ENCODE measurements at regions not wholly inside any gene's neighbourhood (a gene's known extent, or its start where the extent isn't known, plus 50 kb on each side); places are given as distances from the start of the nearest gene placed in this dataset.

DNA sequence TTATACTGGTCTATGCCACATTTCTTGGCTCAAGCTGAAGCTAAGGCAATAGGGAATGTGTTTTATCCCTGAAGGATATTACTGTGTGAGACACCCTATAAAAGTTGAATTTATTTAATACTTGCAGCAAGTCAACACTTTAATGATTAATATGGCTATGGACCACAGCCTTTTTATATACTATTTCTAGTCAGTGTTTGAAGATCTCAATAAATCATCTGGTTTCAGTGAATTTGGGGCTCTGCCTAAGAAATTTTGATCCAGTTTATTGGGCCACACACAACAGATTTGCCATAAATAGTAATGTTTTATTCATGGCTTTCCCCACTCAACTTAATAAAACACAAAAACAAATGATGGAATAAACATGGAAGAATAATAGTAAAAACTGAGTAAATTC lies 698.3 kb downstream of the ADGRL2 start:
- Histone ChIP-seq H2AFZ (ENCODE audit: low read length, unreplicated experiment) (no peak overlapping the region), H3K27me3 (ENCODE audit: insufficient read depth, low read length) (no peaks in the 10 kb centered on the region), H3K4me3 (ENCODE audit: low read depth, low read length) (no peak overlapping the region), H3K4me1 (ENCODE audit: control insufficient read depth, insufficient read depth, low read length, unreplicated experiment) (no peaks in the 10 kb centered on the region), H3K79me2 (ENCODE audit: control insufficient read depth, insufficient read depth, low read length, unreplicated experiment) (no peaks in the 10 kb centered on the region), H3K27ac (ENCODE audit: low read depth, low read length) (no peak overlapping the region), H3K36me3 (ENCODE audit: insufficient read depth, low read length) (no peaks in the 10 kb centered on the region)

- Histone ChIP-seq H3K4me1 (ENCODE audit: control insufficient read depth, insufficient read depth, low read length, unreplicated experiment) (no peaks in the 10 kb centered on the region), H3K27me3 (ENCODE audit: insufficient read depth, low read length) (no peaks in the 10 kb centered on the region), H2AFZ (ENCODE audit: low read length, unreplicated experiment) (no peak overlapping the region), H3K4me3 (ENCODE audit: low read depth, low read length) (no peak overlapping the region), H3K36me3 (ENCODE audit: insufficient read depth, low read length) (no peaks in the 10 kb centered on the region), H3K79me2 (ENCODE audit: control insufficient read depth, insufficient read depth, low read length, unreplicated experiment) (no peaks in the 10 kb centered on the region), H3K27ac (ENCODE audit: low read depth, low read length) (no peak overlapping the region)
These were observed 693.4 kb downstream of the ADGRL2 start for GRCh38 chr1:82494117-82494516.

- H2AFZ ChIP-seq (ENCODE audit: low read length, unreplicated experiment) = no peak overlapping the region
These were observed 691.4 kb downstream of the ADGRL2 start for GRCh38 chr1:82492159-82492558.

DNA sequence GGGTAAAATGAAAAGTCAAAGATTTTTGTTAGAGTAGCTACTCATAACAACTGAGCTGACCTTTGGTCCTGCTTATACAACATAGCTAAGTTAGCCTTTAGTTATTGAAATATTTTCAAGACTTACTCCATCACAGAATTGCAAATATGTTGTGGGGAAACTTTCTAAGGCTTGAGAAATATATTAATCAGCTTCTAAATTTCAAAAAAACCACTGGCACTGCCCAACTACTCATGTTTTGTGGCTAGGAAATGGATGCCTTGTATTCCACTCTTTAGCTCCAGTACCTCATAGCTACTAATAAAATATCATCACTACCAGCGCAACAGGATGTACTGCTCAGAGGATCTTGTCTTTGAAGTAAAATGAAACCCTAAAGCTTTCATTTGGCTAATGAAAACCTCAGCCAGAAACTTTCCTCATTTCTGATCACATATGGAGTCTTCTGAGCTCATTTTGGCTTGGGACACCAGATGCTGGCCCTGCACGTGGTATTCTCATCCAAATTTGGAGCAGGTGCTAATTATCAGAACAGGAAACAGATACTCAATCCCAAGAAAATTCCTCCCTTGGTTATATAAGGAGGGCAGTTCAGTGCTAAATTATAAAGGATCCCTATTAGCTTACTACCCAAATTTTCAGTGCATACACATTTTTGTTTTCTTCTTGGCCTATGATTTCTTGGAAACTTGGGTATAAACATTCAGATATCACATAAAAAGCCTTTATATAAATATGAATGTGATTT lies 690.7 kb downstream of the ADGRL2 start:
- Histone ChIP-seq H3K4me1 (ENCODE audit: control insufficient read depth, insufficient read depth, low read length, unreplicated experiment) (peaks cover 6% of the 10 kb centered on the region), H3K4me3 (ENCODE audit: low read depth, low read length) (no peak overlapping the region), H3K27me3 (ENCODE audit: insufficient read depth, low read length) (no peaks in the 10 kb centered on the region), H3K27ac (ENCODE audit: low read depth, low read length) (no peak overlapping the region), H3K79me2 (ENCODE audit: control insufficient read depth, insufficient read depth, low read length, unreplicated experiment) (no peaks in the 10 kb centered on the region), H2AFZ (ENCODE audit: low read length, unreplicated experiment) (no peak overlapping the region), H3K36me3 (ENCODE audit: insufficient read depth, low read length) (no peaks in the 10 kb centered on the region)

More at GRCh38 chr1:82492159-82492558, 691.4 kb downstream of the ADGRL2 start:
- H3K27me3 ChIP-seq (ENCODE audit: insufficient read depth, low read length) = no peaks in the 10 kb centered on the region
- H3K36me3 ChIP-seq (ENCODE audit: insufficient read depth, low read length) = no peaks in the 10 kb centered on the region
- H3K4me3 ChIP-seq (ENCODE audit: low read depth, low read length) = no peak overlapping the region
- no peak overlapping the region for H3K27ac ChIP-seq (ENCODE audit: low read depth, low read length)
- H3K79me2 ChIP-seq (ENCODE audit: control insufficient read depth, insufficient read depth, low read length, unreplicated experiment) = no peaks in the 10 kb centered on the region
- H3K4me1 ChIP-seq (ENCODE audit: control insufficient read depth, insufficient read depth, low read length, unreplicated experiment) = peaks cover 2% of the 10 kb centered on the region

DNA sequence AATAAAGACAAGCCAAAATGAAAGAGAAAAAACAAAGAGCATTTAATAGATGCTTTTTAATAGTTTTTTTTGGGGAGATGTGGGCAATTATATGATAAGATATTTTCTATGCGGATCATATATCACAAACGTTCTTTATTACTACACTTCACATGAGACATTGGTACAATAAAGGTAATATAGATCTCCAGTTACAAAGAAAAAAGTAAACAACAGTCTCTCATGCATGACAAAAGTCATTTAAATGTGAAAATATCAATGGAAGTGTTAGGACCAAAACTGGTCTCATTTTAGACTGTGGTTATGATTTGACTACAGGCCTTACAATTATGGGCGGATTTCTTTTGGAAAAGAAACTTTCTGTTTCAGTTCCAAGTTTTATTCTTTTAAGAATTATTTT lies 687.0 kb downstream of the ADGRL2 start:
- peaks cover 20% of the 10 kb centered on the region for H3K4me1 ChIP-seq (ENCODE audit: control insufficient read depth, insufficient read depth, low read length, unreplicated experiment)
- H2AFZ ChIP-seq (ENCODE audit: low read length, unreplicated experiment) = no peak overlapping the region
- H3K79me2 ChIP-seq (ENCODE audit: control insufficient read depth, insufficient read depth, low read length, unreplicated experiment) = no peaks in the 10 kb centered on the region

DNA sequence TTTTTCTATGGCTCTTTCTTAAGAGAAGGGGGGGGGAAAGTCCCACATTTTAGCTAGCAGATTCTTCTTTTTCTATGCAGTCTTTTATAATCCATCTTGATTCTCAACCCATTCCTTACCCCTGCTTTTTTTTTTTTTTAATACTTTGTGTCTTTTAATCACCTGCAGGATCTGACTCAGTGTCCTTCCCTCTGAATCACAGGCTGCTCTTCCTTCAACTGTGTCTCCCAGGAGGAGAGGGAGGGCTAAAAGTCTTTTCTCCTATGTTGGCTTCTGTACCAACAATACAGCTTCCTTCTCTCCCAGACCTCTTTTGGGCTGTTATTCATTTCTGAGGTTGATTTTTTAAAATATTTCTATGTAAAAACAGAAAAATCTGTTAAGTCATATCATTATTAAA lies 686.2 kb downstream of the ADGRL2 start:
- Histone ChIP-seq H3K27ac (ENCODE audit: low read depth, low read length) (no peak overlapping the region), H3K79me2 (ENCODE audit: control insufficient read depth, insufficient read depth, low read length, unreplicated experiment) (no peaks in the 10 kb centered on the region), H2AFZ (ENCODE audit: low read length, unreplicated experiment) (no peak overlapping the region), H3K4me3 (ENCODE audit: low read depth, low read length) (no peak overlapping the region), H3K36me3 (ENCODE audit: insufficient read depth, low read length) (no peaks in the 10 kb centered on the region), H3K4me1 (ENCODE audit: control insufficient read depth, insufficient read depth, low read length, unreplicated experiment) (peaks cover 20% of the 10 kb centered on the region), H3K27me3 (ENCODE audit: insufficient read depth, low read length) (no peaks in the 10 kb centered on the region)

More for the DNA sequence above, 687.0 kb downstream of the ADGRL2 start:
- no peak overlapping the region for H3K27ac ChIP-seq (ENCODE audit: low read depth, low read length)
- no peaks in the 10 kb centered on the region for H3K27me3 ChIP-seq (ENCODE audit: insufficient read depth, low read length)
- H3K36me3 ChIP-seq (ENCODE audit: insufficient read depth, low read length) = no peaks in the 10 kb centered on the region
- H3K4me3 ChIP-seq (ENCODE audit: low read depth, low read length) = no peak overlapping the region

- Histone ChIP-seq H3K27me3 (ENCODE audit: insufficient read depth, low read length) (no peaks in the 10 kb centered on the region), H3K4me1 (ENCODE audit: control insufficient read depth, insufficient read depth, low read length, unreplicated experiment) (peaks cover 20% of the 10 kb centered on the region), H3K79me2 (ENCODE audit: control insufficient read depth, insufficient read depth, low read length, unreplicated experiment) (no peaks in the 10 kb centered on the region), H3K36me3 (ENCODE audit: insufficient read depth, low read length) (no peaks in the 10 kb centered on the region), H2AFZ (ENCODE audit: low read length, unreplicated experiment) (no peak overlapping the region), H3K27ac (ENCODE audit: low read depth, low read length) (no peak overlapping the region), H3K4me3 (ENCODE audit: low read depth, low read length) (no peak overlapping the region)
These were observed 685.7 kb downstream of the ADGRL2 start for GRCh38 chr1:82486468-82486867.

- no peak overlapping the region for H3K4me3 ChIP-seq (ENCODE audit: low read depth, low read length)
- no peak overlapping the region for H3K27ac ChIP-seq (ENCODE audit: low read depth, low read length)
- no peaks in the 10 kb centered on the region for H3K79me2 ChIP-seq (ENCODE audit: control insufficient read depth, insufficient read depth, low read length, unreplicated experiment)
- no peak overlapping the region for H2AFZ ChIP-seq (ENCODE audit: low read length, unreplicated experiment)
- H3K27me3 ChIP-seq (ENCODE audit: insufficient read depth, low read length) = no peaks in the 10 kb centered on the region
- H3K4me1 ChIP-seq (ENCODE audit: control insufficient read depth, insufficient read depth, low read length, unreplicated experiment) = peaks cover 20% of the 10 kb centered on the region
- H3K36me3 ChIP-seq (ENCODE audit: insufficient read depth, low read length) = no peaks in the 10 kb centered on the region
These were observed 685.0 kb downstream of the ADGRL2 start for GRCh38 chr1:82485591-82486369.

DNA sequence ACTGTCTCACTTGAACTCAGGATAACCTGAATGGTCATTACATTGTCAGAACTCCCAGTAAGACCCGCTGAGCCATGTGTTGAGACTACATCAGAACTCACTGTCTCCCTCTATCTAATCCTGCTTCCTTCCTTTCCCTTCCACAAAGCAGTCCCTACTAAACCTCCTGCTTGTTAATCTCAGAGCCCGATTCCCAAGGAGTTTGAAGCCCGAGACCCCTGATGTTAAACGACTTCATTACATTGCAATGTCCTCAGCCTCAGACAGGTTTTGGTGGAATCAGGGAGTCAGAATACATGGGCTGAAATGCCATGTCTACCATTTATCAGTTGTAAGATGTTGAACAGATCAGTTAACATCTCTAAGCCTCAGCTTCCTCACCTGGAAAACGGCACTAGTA lies 682.4 kb downstream of the ADGRL2 start:
- H2AFZ ChIP-seq (ENCODE audit: low read length, unreplicated experiment) = no peak overlapping the region
- H3K79me2 ChIP-seq (ENCODE audit: control insufficient read depth, insufficient read depth, low read length, unreplicated experiment) = no peaks in the 10 kb centered on the region
- peaks cover 20% of the 10 kb centered on the region for H3K4me1 ChIP-seq (ENCODE audit: control insufficient read depth, insufficient read depth, low read length, unreplicated experiment)
- H3K27ac ChIP-seq (ENCODE audit: low read depth, low read length) = no peak overlapping the region
- H3K27me3 ChIP-seq (ENCODE audit: insufficient read depth, low read length) = no peaks in the 10 kb centered on the region
- H3K36me3 ChIP-seq (ENCODE audit: insufficient read depth, low read length) = no peaks in the 10 kb centered on the region
- H3K4me3 ChIP-seq (ENCODE audit: low read depth, low read length) = no peak overlapping the region

DNA sequence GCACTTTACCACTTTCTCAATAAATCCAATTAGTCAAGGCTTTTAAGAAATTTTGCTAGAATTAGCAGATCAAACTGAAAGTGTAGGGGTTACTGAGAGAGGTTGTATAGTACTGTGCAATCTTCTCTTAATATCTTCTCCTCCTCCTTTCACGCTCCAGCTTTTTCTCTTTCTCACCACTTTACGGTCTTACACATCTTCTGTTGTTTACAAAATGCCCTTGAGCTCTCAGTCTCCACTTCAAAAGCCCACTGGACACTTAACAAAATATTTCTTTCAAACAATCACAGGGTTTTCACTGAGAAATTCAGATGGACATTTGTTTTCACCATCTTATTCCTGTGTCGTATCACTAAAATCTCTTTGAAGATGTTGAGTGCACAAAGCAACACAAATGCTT lies 678.2 kb downstream of the ADGRL2 start:
- no peak overlapping the region for H3K27ac ChIP-seq (ENCODE audit: low read depth, low read length)
- H3K4me1 ChIP-seq (ENCODE audit: control insufficient read depth, insufficient read depth, low read length, unreplicated experiment) = no peaks in the 10 kb centered on the region
- H3K27me3 ChIP-seq (ENCODE audit: insufficient read depth, low read length) = no peaks in the 10 kb centered on the region
- H3K36me3 ChIP-seq (ENCODE audit: insufficient read depth, low read length) = no peaks in the 10 kb centered on the region
- no peak overlapping the region for H3K4me3 ChIP-seq (ENCODE audit: low read depth, low read length)
- H3K79me2 ChIP-seq (ENCODE audit: control insufficient read depth, insufficient read depth, low read length, unreplicated experiment) = no peaks in the 10 kb centered on the region
- H2AFZ ChIP-seq (ENCODE audit: low read length, unreplicated experiment) = no peak overlapping the region

Data from ACC112 (cell line).